Fibroblast of villous mesenchyme (primary cell): ENCODE measurements at regions not wholly inside any gene's neighbourhood (a gene's known extent, or its start where the extent isn't known, plus 50 kb on each side); places are given as distances from the start of the nearest gene placed in this dataset.
"Not testable (repeated sequence)": the region's sequence is repeated elsewhere in the genome, so short reads cannot be mapped to it uniquely, and the experiment has no call there.

Source experiments
- DNase-seq: peaks from one replicate; pipeline ENCODE4 v3.0.0-alpha.2; 2010; ENCODE audit warnings: low read depth
- H3K4me3 ChIP-seq: 2 replicates; pipeline ENCODE4 v1.5.1; 2011; ENCODE audit warnings: low read depth, mild to moderate bottlenecking, low read length
- TF ChIP-seq, protein P1 (sequence below): IDR thresholded peaks from 2 replicates; pipeline ENCODE4 v1.5.1; 2012; ENCODE audit warnings: low read depth, mild to moderate bottlenecking, low read length; ENCODE audit not compliant: insufficient read depth

DNA sequence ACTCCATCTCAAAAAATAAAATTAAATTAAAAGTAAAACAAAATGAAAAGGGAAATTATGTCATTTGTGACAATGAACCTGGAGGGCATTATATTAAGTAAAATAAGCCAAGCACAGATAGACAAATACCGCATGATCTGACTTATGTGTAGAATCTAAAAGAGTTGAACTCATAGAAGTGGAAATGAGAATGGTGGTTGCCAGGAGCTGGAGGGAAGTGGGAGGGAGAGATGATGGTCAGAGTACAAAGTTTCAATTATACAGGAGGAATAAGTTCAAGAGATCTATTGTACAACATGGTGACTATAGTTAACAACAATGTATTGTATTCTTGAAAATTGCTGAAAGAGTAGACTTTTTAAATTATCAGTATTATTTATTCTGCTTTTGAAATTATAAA, 183.4 kb downstream of the ID4 start:
- TF ChIP-seq, protein P1, sequence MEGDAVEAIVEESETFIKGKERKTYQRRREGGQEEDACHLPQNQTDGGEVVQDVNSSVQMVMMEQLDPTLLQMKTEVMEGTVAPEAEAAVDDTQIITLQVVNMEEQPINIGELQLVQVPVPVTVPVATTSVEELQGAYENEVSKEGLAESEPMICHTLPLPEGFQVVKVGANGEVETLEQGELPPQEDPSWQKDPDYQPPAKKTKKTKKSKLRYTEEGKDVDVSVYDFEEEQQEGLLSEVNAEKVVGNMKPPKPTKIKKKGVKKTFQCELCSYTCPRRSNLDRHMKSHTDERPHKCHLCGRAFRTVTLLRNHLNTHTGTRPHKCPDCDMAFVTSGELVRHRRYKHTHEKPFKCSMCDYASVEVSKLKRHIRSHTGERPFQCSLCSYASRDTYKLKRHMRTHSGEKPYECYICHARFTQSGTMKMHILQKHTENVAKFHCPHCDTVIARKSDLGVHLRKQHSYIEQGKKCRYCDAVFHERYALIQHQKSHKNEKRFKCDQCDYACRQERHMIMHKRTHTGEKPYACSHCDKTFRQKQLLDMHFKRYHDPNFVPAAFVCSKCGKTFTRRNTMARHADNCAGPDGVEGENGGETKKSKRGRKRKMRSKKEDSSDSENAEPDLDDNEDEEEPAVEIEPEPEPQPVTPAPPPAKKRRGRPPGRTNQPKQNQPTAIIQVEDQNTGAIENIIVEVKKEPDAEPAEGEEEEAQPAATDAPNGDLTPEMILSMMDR = no peak
- DNase-seq = no peak
- H3K4me3 ChIP-seq = no peak overlapping the region

DNA sequence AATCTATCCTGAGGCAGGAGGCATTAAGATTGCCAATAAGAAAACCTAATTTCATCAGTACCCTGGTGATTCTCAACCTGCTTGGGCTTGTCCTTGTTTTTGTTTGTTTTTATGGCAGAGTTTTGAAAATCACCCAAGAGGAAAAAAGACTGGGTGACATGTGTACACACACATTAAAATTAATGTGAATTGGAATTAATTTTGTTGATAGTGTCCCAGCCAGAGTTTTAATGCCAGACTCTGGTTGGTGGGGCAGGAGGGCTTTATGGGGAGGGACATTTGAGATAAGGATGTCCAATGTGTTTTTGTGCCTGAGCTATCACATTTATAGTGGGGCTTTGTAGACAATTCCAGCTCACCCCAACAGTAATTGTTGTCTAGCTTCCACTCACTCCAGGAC, 184.6 kb downstream of the ID4 start:
- TF ChIP-seq, protein P1 = no peak
- DNase-seq = no peak
- no peak overlapping the region for H3K4me3 ChIP-seq

DNA sequence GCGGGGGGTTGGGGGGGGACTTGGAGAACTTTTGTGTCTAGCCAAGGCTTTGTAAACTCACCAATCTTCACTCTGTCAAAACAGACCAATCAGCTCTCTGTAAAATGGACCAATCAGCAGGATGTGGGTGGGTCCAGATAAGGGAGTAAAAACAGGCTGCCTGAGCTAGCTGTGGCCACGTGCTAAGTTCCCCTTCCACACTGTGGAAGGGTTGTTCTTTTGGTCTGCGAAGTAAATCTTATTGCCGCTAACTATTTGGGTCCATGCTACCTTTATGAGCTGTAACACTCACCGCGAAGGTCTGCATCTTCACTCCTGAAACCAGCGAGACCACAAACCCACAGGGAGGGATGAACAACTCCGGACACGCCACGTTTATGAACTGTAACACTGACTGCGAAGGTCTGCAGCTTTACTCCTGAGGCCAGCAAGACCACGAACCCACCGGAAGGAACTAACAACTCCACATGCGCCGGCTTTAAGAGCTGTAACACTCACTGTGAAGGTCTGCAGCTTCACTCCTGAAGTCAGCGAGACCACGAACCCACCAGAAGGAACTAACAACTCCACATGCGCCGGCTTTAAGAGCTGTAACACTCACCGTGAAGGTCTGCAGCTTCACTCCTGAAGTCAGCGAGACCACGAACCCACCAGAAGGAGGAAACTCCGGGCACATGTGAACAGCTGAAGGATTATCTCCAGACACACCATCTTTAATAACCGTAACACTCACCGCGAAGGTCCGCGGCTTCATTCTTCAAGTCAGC, 186.6 kb downstream of the ID4 start:
- not testable (repeated sequence) for DNase-seq, H3K4me3 ChIP-seq

DNA sequence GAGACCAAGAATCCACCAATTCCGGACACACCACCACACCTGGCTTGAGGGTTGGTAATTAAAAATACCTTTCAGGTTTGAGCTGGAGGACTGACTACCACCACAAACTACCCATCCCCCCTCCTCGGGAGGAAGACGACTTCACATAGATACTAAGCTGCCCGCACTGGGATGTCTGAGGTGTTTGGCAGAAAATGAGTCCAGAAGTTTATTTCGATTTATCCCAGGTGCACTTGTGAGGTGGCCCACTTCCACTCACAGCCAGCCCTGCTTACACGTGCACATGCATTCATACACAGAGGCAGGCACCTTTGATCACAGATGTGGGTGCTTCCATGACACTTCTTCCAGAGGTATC, 187.1 kb downstream of the ID4 start:
- H3K4me3 ChIP-seq = no peak overlapping the region
- TF ChIP-seq, protein P1 = no peak
- DNase-seq = no peak

DNA sequence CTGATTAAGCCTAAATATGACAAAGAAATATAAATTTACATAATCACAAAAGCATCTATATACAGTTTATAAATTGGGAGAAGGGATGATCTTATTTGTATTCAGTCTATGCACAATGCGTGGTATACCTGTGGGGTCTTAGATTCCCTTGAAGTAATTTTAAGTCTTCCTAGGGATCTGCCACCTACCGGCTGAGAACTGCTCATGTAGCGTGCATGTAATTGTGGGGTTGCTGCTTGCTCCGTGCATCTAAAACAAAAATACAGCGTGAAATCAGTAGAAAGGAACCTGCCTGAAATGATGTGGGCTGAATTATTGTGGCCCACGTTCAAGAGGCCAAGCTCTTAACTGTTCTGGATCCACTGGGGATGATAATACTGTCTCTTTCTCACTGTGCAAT, 187.3 kb downstream of the MBOAT1 start:
- no peak overlapping the region for H3K4me3 ChIP-seq
- no peak for DNase-seq
- TF ChIP-seq, protein P1 = no peak

DNA sequence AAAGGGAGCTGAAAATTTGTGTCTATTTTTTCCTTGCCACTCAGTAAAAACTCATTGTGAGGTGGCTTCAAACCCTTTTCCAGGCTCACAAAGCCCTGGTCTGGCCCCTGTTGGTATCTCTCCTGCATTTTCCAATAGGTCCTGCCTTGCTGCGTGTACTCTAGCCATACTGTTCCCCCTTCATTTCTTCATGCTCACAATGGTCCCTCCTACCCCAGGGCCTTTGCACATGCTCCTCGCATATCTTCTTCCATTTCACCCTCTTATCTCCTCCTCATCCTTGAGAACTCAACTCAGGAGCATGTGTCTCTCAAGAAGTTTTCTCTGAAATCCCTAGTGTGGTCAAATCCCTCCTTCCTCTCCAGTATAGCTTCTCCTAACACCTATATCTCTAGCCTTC, 186.6 kb downstream of the MBOAT1 start:
- TF ChIP-seq, protein P1 = no peak
- no peak overlapping the region for H3K4me3 ChIP-seq
- DNase-seq = no peak

DNA sequence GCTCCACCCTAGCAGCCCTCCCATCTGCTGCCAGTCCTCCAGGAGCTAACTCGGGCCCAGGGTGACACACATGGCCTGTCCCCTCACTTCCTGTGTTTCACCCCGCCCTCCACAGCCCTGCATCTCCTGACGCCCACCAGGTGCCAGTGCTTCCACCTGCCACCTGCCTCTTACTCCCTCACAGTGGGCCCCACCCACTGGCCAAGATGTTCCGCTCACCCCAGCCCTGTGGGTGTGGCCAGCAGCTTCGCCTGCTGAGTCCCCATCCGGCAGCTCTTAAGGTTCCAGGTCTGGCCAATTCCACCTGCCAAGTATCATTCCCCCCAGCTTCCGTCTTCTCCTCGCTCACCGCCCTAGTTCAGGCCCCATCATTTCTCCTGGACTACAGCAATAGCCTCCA, 184.1 kb downstream of the MBOAT1 start:
- H3K4me3 ChIP-seq = no peak overlapping the region
- TF ChIP-seq, protein P1 = no peak
- no peak for DNase-seq
